HG03280 (cell line): ENCODE measurements at regions not wholly inside any gene's neighbourhood (a gene's known extent, or its start where the extent isn't known, plus 50 kb on each side); places are given as distances from the start of the nearest gene placed in this dataset.
"Not testable (repeated sequence)": the region's sequence is repeated elsewhere in the genome, so short reads cannot be mapped to it uniquely, and the experiment has no call there.

Experiments
- ATAC-seq: cut with Tn5 transposase; IDR thresholded peaks from one replicate; pipeline ENCODE4 v1.9.1; 2021; ENCODE audit warnings: mild to moderate bottlenecking, moderate library complexity; ENCODE audit not compliant: unreplicated experiment

- no peak for ATAC-seq
Measured at GRCh38 chr1:222189218-222189617, 358.7 kb downstream of the HHIPL2 start.

- no peak for ATAC-seq
Measured at GRCh38 chr1:222187566-222188332, 360.2 kb downstream of the HHIPL2 start.

GRCh38 chr1:222182641-222183040 lies 365.3 kb downstream of the HHIPL2 start:
- no peak for ATAC-seq

GRCh38 chr1:222181191-222181590 lies 366.7 kb downstream of the HHIPL2 start:
- no peak for ATAC-seq

GRCh38 chr1:222177496-222177895 lies 370.4 kb downstream of the HHIPL2 start:
- not testable (repeated sequence) for ATAC-seq

- peak; percentile 62 for ATAC-seq
Measured at GRCh38 chr1:222171005-222171404, 376.9 kb downstream of the HHIPL2 start.

- no peak for ATAC-seq
Measured at GRCh38 chr1:222168621-222169020, 379.3 kb downstream of the HHIPL2 start.

GRCh38 chr1:222167896-222168295 lies 380.0 kb downstream of the HHIPL2 start:
- ATAC-seq, result no peak

GRCh38 chr1:222167111-222167510 lies 380.8 kb downstream of the HHIPL2 start:
- ATAC-seq, result no peak

GRCh38 chr1:222165629-222166028 lies 382.3 kb downstream of the HHIPL2 start:
- ATAC-seq, result no peak

- no peak for ATAC-seq
Measured at GRCh38 chr1:222163895-222164294, 384.0 kb downstream of the HHIPL2 start.

- no peak for ATAC-seq
Measured at GRCh38 chr1:222161676-222162075, 386.2 kb downstream of the HHIPL2 start.

- ATAC-seq, result no peak
Measured at GRCh38 chr1:222157612-222158011, 390.3 kb downstream of the HHIPL2 start.

GRCh38 chr1:222140206-222140605 lies 398.3 kb upstream of the DUSP10 start:
- no peak for ATAC-seq

GRCh38 chr1:222138095-222138494 lies 396.2 kb upstream of the DUSP10 start:
- ATAC-seq, result no peak

- no peak for ATAC-seq
Measured at GRCh38 chr1:222136869-222137268, 395.0 kb upstream of the DUSP10 start.

- no peak for ATAC-seq
Measured at GRCh38 chr1:222129041-222129440, 387.2 kb upstream of the DUSP10 start.

GRCh38 chr1:222127526-222128152 lies 385.8 kb upstream of the DUSP10 start:
- no peak for ATAC-seq

GRCh38 chr1:222127096-222127495 lies 385.2 kb upstream of the DUSP10 start:
- no peak for ATAC-seq

- no peak for ATAC-seq
Measured at GRCh38 chr1:222126052-222126451, 384.2 kb upstream of the DUSP10 start.

GRCh38 chr1:222124602-222125001 lies 382.7 kb upstream of the DUSP10 start:
- no peak for ATAC-seq

GRCh38 chr1:222123111-222123510 lies 381.2 kb upstream of the DUSP10 start:
- no peak for ATAC-seq

GRCh38 chr1:222117809-222118208 lies 375.9 kb upstream of the DUSP10 start:
- ATAC-seq, result no peak
